ENCODE measurements at regions not wholly inside any gene's neighbourhood (a gene's known extent, or its start where the extent isn't known, plus 50 kb on each side); places are given as distances from the start of the nearest gene placed in this dataset.

DNA sequence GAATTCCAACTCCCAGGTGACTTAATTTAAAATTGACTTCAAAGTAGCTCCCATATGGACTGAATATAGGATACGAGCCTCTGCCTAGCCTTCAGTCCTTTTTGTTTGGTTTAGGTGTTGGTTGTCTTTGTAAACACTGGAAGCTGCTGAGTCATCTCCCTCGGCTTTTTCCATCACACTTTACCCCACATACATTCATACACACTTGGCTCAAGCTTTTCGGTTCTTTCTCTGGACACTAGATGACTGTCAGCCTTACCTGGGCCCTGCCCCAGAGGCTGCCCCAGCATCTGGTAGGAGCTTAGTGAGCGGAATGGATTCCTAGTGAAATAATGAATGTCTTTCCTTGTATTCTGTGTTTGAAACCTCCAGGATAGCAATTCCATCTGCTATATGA is 201.5 kb upstream of the IL12A start:
- ChIA-PET CTCF (interaction anchor here (0.8 to 1.9 kb wide), 3 partner anchors 10 to 22 kb away, joined by 3 to 5 read pairs (median 4); no protein-coding TSS in a partner anchor), POLR2A (no interaction called here)
- H3K4me2 ChIP-seq = peak overlapping the region; percentile 58
- H3K9ac ChIP-seq = no peak overlapping the region
- H3K9me3 ChIP-seq = no peaks in the 10 kb centered on the region
- no peak for DNase-seq
- no peaks in the 10 kb centered on the region for H3K36me3 ChIP-seq (replicated peaks in 1 of 2; ENCODE audit: control insufficient read depth in 1 of 2, insufficient read depth in 2 of 2, low read length in 1 of 2)
- no peak overlapping the region for H2AFZ ChIP-seq (ENCODE audit: low read depth)
- 52% methylated on average over 4 of the region's 4 CpGs for WGBS (ENCODE audit: low lambda C conversion rate)
- H3K9me2 ChIP-seq = no peaks in the 10 kb centered on the region
- peaks cover 3% of the 10 kb centered on the region; the same call in 1 of the 2 replicates for H4K20me1 ChIP-seq (ENCODE audit: insufficient read depth)
- H3K4me3 ChIP-seq (ENCODE audit: low read depth in 2 of 2, low read length in 1 of 2) = no peak overlapping the region
- TF ChIP-seq GATA2 (CRISPR knock-in tag; IDR thresholded peaks at IDR 0.05) (no peak), RFX5 (IDR thresholded peaks at IDR 0.05; ENCODE audit: low read length) (no peak), CHD2 (IDR thresholded peaks at IDR 0.05; ENCODE audit: low read length, partially characterized antibody) (no peak), EZH2phosphoT487 (IDR thresholded peaks at IDR 0.05; ENCODE audit: borderline replicate concordance, low read depth) (no peak), FOSL2 (IDR thresholded peaks at IDR 0.05; ENCODE audit: borderline replicate concordance, low read depth) (peak; percentile 41), FOXM1 (IDR thresholded peaks at IDR 0.05; ENCODE audit: low read depth) (no peak), NFIC (IDR thresholded peaks at IDR 0.05; ENCODE audit: borderline replicate concordance) (0 out of 2 replicates have a peak, but pooled peaks have one; percentile 15)
- TF ChIP-seq, protein P1, sequence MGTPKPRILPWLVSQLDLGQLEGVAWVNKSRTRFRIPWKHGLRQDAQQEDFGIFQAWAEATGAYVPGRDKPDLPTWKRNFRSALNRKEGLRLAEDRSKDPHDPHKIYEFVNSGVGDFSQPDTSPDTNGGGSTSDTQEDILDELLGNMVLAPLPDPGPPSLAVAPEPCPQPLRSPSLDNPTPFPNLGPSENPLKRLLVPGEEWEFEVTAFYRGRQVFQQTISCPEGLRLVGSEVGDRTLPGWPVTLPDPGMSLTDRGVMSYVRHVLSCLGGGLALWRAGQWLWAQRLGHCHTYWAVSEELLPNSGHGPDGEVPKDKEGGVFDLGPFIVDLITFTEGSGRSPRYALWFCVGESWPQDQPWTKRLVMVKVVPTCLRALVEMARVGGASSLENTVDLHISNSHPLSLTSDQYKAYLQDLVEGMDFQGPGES (IDR thresholded peaks at IDR 0.05; ENCODE audit: low read depth, low read length) = no peak
- no peaks in the 10 kb centered on the region for H3K27me3 ChIP-seq (ENCODE audit: insufficient read depth)
- H3F3A ChIP-seq (replicated peaks; ENCODE audit: insufficient read depth) = peaks cover 12% of the 10 kb centered on the region
- H3K4me1 ChIP-seq (ENCODE audit: control insufficient read depth in 1 of 2, insufficient read depth in 2 of 2, low read depth in 1 of 2, low read length in 1 of 2) = peaks cover 14 to 39% of the 10 kb centered on the region in 2 experiments
- peaks cover 98% of the 10 kb centered on the region for H3K79me2 ChIP-seq (ENCODE audit: insufficient read depth)
- peak overlapping the region in 1 of 2 experiments; percentile 41; a peak in 2 of 4 replicates for H3K27ac ChIP-seq (ENCODE audit: low read depth in 2 of 2, low read length in 1 of 2)

DNA sequence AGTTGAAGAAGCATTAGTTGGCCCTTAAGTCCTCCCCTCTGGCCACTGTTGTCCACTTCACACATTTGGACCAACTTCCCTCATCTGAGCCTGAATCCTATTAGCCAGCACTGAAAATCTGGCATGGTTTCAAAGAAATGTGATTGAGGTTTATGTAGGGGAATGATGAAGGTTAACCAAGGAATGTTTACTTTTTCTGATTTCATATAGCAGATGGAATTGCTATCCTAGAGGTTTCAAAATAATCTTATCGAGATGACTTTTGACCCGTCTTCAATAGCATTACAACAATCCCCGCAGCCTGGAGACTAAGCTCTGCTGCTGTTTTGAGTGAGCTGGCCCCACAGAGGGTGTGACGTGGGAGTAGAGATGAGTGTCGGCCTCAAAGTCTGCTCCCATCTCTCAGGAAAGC is 200.8 kb upstream of the IL12A start:
- Histone ChIP-seq H4K20me1 (ENCODE audit: insufficient read depth) (peaks cover 3% of the 10 kb centered on the region; the same call in 1 of the 2 replicates), H3K27ac (ENCODE audit: low read depth in 2 of 2, low read length in 1 of 2) (peak overlapping the region in 1 of 2 experiments; percentile 41; a peak in 1 of 4 replicates), H2AFZ (ENCODE audit: low read depth) (no peak overlapping the region), H3K4me3 (ENCODE audit: low read depth in 2 of 2, low read length in 1 of 2) (no peak overlapping the region), H3K36me3 (replicated peaks in 1 of 2; ENCODE audit: control insufficient read depth in 1 of 2, insufficient read depth in 2 of 2, low read length in 1 of 2) (no peaks in the 10 kb centered on the region), H3K27me3 (ENCODE audit: insufficient read depth) (no peaks in the 10 kb centered on the region), H3K9me3 (no peaks in the 10 kb centered on the region), H3K9me2 (no peaks in the 10 kb centered on the region), H3F3A (replicated peaks; ENCODE audit: insufficient read depth) (peaks cover 13% of the 10 kb centered on the region), H3K4me1 (ENCODE audit: control insufficient read depth in 1 of 2, insufficient read depth in 2 of 2, low read depth in 1 of 2, low read length in 1 of 2) (peaks cover 14 to 39% of the 10 kb centered on the region in 2 experiments), H3K9ac (no peak overlapping the region), H3K4me2 (peak overlapping the region; percentile 58; the same call in 1 of the 2 replicates), H3K79me2 (ENCODE audit: insufficient read depth) (peaks cover 98% of the 10 kb centered on the region)
- 83% methylated on average over 5 of the region's 5 CpGs for whole genome bisulfite sequencing (ENCODE audit: low lambda C conversion rate)
- TF ChIP-seq, protein P2, sequence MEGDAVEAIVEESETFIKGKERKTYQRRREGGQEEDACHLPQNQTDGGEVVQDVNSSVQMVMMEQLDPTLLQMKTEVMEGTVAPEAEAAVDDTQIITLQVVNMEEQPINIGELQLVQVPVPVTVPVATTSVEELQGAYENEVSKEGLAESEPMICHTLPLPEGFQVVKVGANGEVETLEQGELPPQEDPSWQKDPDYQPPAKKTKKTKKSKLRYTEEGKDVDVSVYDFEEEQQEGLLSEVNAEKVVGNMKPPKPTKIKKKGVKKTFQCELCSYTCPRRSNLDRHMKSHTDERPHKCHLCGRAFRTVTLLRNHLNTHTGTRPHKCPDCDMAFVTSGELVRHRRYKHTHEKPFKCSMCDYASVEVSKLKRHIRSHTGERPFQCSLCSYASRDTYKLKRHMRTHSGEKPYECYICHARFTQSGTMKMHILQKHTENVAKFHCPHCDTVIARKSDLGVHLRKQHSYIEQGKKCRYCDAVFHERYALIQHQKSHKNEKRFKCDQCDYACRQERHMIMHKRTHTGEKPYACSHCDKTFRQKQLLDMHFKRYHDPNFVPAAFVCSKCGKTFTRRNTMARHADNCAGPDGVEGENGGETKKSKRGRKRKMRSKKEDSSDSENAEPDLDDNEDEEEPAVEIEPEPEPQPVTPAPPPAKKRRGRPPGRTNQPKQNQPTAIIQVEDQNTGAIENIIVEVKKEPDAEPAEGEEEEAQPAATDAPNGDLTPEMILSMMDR (IDR thresholded peaks at IDR 0.05) = no peak
- TF ChIP-seq RCOR1 (IDR thresholded peaks at IDR 0.05; ENCODE audit: low read length) = no peak
- TF ChIP-seq, protein P3, sequence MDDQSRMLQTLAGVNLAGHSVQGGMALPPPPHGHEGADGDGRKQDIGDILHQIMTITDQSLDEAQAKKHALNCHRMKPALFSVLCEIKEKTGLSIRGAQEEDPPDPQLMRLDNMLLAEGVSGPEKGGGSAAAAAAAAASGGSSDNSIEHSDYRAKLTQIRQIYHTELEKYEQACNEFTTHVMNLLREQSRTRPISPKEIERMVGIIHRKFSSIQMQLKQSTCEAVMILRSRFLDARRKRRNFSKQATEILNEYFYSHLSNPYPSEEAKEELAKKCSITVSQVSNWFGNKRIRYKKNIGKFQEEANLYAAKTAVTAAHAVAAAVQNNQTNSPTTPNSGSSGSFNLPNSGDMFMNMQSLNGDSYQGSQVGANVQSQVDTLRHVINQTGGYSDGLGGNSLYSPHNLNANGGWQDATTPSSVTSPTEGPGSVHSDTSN (IDR thresholded peaks at IDR 0.05) = no peak
- TF ChIP-seq NFIC (IDR thresholded peaks at IDR 0.05; ENCODE audit: borderline replicate concordance) = no peak; the same call in 1 of the 2 replicates
- no peak for TF ChIP-seq RAD21 (IDR thresholded peaks at IDR 0.05; ENCODE audit: low read length)
- no peak for TF ChIP-seq FOXJ3 (CRISPR knock-in tag; IDR thresholded peaks at IDR 0.05)
- TF ChIP-seq EZH2phosphoT487 (IDR thresholded peaks at IDR 0.05; ENCODE audit: borderline replicate concordance, low read depth) = no peak
- no peak for TF ChIP-seq MXI1 (IDR thresholded peaks at IDR 0.05; ENCODE audit: low read depth, low read length)
- TF ChIP-seq FOXM1 (IDR thresholded peaks at IDR 0.05; ENCODE audit: low read depth) = no peak
- TF ChIP-seq JUND (IDR thresholded peaks at IDR 0.05) = no peak
- no peak for TF ChIP-seq TEAD4 (IDR thresholded peaks at IDR 0.05; ENCODE audit: borderline replicate concordance, insufficient read depth)
- no peak for TF ChIP-seq RFX5 (IDR thresholded peaks at IDR 0.05; ENCODE audit: low read length)
- TF ChIP-seq ELF1 (IDR thresholded peaks at IDR 0.05) = no peak
- TF ChIP-seq EP300 (IDR thresholded peaks at IDR 0.05; ENCODE audit: borderline replicate concordance in 1 of 2, low read depth in 1 of 2, low read length in 1 of 2) = no peak
- no peak for DNase-seq
- ChIA-PET CTCF (interaction anchor here (0.9 to 1.9 kb wide), 3 partner anchors 17 to 21 kb away, joined by 3 to 5 read pairs (median 5); no protein-coding TSS in a partner anchor), POLR2A (no interaction called here)
